Peyer's patch (tissue), 4 donors: ENCODE measurements at regions not wholly inside any gene's neighbourhood (a gene's known extent, or its start where the extent isn't known, plus 50 kb on each side); places are given as distances from the start of the nearest gene placed in this dataset.

Experiments
- DNase-seq, 3 donors: peaks; one replicate each; pipeline ENCODE4 v3.0.0-alpha.2; 2017 to 2019
- H3K27ac ChIP-seq, 4 donors: fragments of 200-600 bp; sonication (generic); one replicate each; pipeline ENCODE4 v1.5.1; 2016 to 2019
- H3K27me3 ChIP-seq, 2 donors: fragments of 200-600 bp; sonication (generic); one replicate each; pipeline ENCODE4 v1.5.1; 2019
- H3K36me3 ChIP-seq, 3 donors: fragments of 200-600 bp; sonication (generic); one replicate each; pipeline ENCODE4 v1.5.1; 2016 to 2019
- H3K4me1 ChIP-seq, 4 donors: fragments of 200-600 bp; sonication (generic); one replicate each; pipeline ENCODE4 v1.5.1; 2016 to 2019
- H3K4me3 ChIP-seq, 4 donors: fragments of 200-600 bp; sonication (generic); 1 replicate in 3 of 4; 2 replicates in 1 of 4; pipeline ENCODE4 v1.5.1; 2016 to 2019; ENCODE audit warnings: mild to moderate bottlenecking in 1 of 4
- H3K9me3 ChIP-seq, 4 donors: fragments of 200-600 bp; sonication (generic); one replicate each; pipeline ENCODE4 v1.5.1; 2016 to 2019; ENCODE audit warnings: mild to moderate bottlenecking in 1 of 4
- CTCF ChIP-seq, 6 experiments: fragments of 450-650 bp in 4 of 6; fragments of 200-600 bp in 2 of 6; sonication (generic) in 1 of 6; IDR thresholded peaks; one replicate each; pipeline ENCODE4 v1.5.1; 2017 to 2019; ENCODE audit warnings: antibody characterized with exemption in 6 of 6, mild to moderate bottlenecking in 3 of 6, moderate library complexity in 1 of 6
- POLR2A ChIP-seq, 2 donors: fragments of 450-650 bp; IDR thresholded peaks; one replicate each; pipeline ENCODE4 v1.5.1; 2017; ENCODE audit warnings: antibody characterized with exemption in 2 of 2, mild to moderate bottlenecking in 2 of 2, moderate library complexity in 2 of 2

- peaks cover 0 to 15% (median 0%) of the 10 kb centered on the region in 4 donors for H3K4me1 ChIP-seq
- peak overlapping the region in 3 of 4 donors; percentile 29 to 56 (median 46) for H3K4me3 ChIP-seq
- no peaks in the 10 kb centered on the region for H3K9me3 ChIP-seq
- no peaks in the 10 kb centered on the region for H3K36me3 ChIP-seq
- TF ChIP-seq POLR2A (IDR thresholded peaks at IDR 0.05) (no peak), CTCF (IDR thresholded peaks at IDR 0.05) (no peak)
- DNase-seq: peak in 2 of 3 donors; percentile 46 to 59
- peak overlapping the region in 3 of 4 donors; percentile 71 to 78 (median 72) for H3K27ac ChIP-seq
- no peaks in the 10 kb centered on the region for H3K27me3 ChIP-seq
These were observed 150.1 kb upstream of the SHH start for GRCh38 chr7:155962191-155962967.

- peaks cover 0 to 15% (median 0%) of the 10 kb centered on the region in 4 donors for H3K4me1 ChIP-seq
- H3K36me3 ChIP-seq: no peaks in the 10 kb centered on the region
- no peaks in the 10 kb centered on the region for H3K27me3 ChIP-seq
- peak overlapping the region in 3 of 4 donors; percentile 29 to 56 (median 46) for H3K4me3 ChIP-seq
- no peaks in the 10 kb centered on the region for H3K9me3 ChIP-seq
- H3K27ac ChIP-seq: peak overlapping the region in 3 of 4 donors; percentile 71 to 78 (median 72)
- no peak for TF ChIP-seq POLR2A (IDR thresholded peaks at IDR 0.05)
- TF ChIP-seq CTCF (IDR thresholded peaks at IDR 0.05): no peak
- DNase-seq: peak in 2 of 3 donors; percentile 60 to 65
These were observed 149.3 kb upstream of the SHH start for GRCh38 chr7:155961241-155962190.

GRCh38 chr7:155959894-155960293 lies 147.6 kb upstream of the SHH start:
- no peaks in the 10 kb centered on the region for H3K27me3 ChIP-seq
- peak overlapping the region in 2 of 4 donors; percentile 49 to 78 for H3K27ac ChIP-seq
- no peak overlapping the region for H3K4me3 ChIP-seq
- no peaks in the 10 kb centered on the region for H3K9me3 ChIP-seq
- H3K36me3 ChIP-seq: no peaks in the 10 kb centered on the region
- peak in 2 of 3 donors; percentile 85 to 87 for DNase-seq
- TF ChIP-seq CTCF (IDR thresholded peaks at IDR 0.05): peak in 2 of 6 experiments; percentile 15 to 22
- no peak for TF ChIP-seq POLR2A (IDR thresholded peaks at IDR 0.05)
- peaks cover 0 to 15% (median 0%) of the 10 kb centered on the region in 4 donors for H3K4me1 ChIP-seq

- no peak overlapping the region for H3K4me3 ChIP-seq
- H3K27ac ChIP-seq: no peak overlapping the region
- no peaks in the 10 kb centered on the region for H3K9me3 ChIP-seq
- TF ChIP-seq CTCF (IDR thresholded peaks at IDR 0.05) (no peak), POLR2A (IDR thresholded peaks at IDR 0.05) (no peak)
- H3K4me1 ChIP-seq: peaks cover 0 to 8% (median 0%) of the 10 kb centered on the region in 4 donors
- H3K36me3 ChIP-seq: no peaks in the 10 kb centered on the region
- H3K27me3 ChIP-seq: no peaks in the 10 kb centered on the region
- no peak for DNase-seq
These were observed 144.7 kb upstream of the SHH start for GRCh38 chr7:155956977-155957376.

GRCh38 chr7:155955367-155955635 lies 143.0 kb upstream of the SHH start:
- Histone ChIP-seq H3K4me3 (no peak overlapping the region), H3K27me3 (no peaks in the 10 kb centered on the region), H3K4me1 (peaks cover 0 to 15% (median 0%) of the 10 kb centered on the region in 4 donors), H3K36me3 (no peaks in the 10 kb centered on the region), H3K9me3 (no peaks in the 10 kb centered on the region), H3K27ac (no peak overlapping the region)
- TF ChIP-seq POLR2A (IDR thresholded peaks at IDR 0.05) (no peak), CTCF (IDR thresholded peaks at IDR 0.05) (no peak)
- DNase-seq: no peak
